HEK293T (cell line): ENCODE measurements at regions not wholly inside any gene's neighbourhood (a gene's known extent, or its start where the extent isn't known, plus 50 kb on each side); places are given as distances from the start of the nearest gene placed in this dataset.

Experiments
- CTCF ChIA-PET: fragments of 350-600 bp; formaldehyde crosslinking; extraction: SDS; loops from one replicate; lab custom pipeline; 2021; ENCODE audit warnings: antibody characterized with exemption, inconsistent platforms; lab: Yijun Ruan, JAX
- POLR2A ChIA-PET: fragments of 350-600 bp; formaldehyde crosslinking; extraction: SDS; loops from one replicate; lab custom pipeline; 2020; ENCODE audit warnings: antibody characterized with exemption, inconsistent platforms; lab: Yijun Ruan, JAX
- DNase-seq: peaks from one replicate; pipeline ENCODE4 v3.0.0; 2012; ENCODE audit warnings: mixed read lengths; ENCODE audit errors: extremely low spot score
- ARNT ChIP-seq: fragments of 450-650 bp; IDR thresholded peaks from 2 replicates; pipeline ENCODE4 v1.6.1; 2017; ENCODE audit warnings: mild to moderate bottlenecking
- BHLHE40 ChIP-seq: fragments of 450-650 bp; IDR thresholded peaks from 2 replicates; pipeline ENCODE4 v1.6.1; 2016; ENCODE audit warnings: mild to moderate bottlenecking, moderate library complexity, borderline replicate concordance
- CTBP1 ChIP-seq: fragments of 450-650 bp; IDR thresholded peaks from 2 replicates; pipeline ENCODE4 v1.6.1; 2016; ENCODE audit warnings: borderline replicate concordance
- ELF4 ChIP-seq: fragments of 450-650 bp; IDR thresholded peaks from 2 replicates; pipeline ENCODE4 v1.6.1; 2017; ENCODE audit warnings: antibody characterized with exemption
- FOXA1 ChIP-seq: fragments of 450-650 bp; IDR thresholded peaks from 2 replicates; pipeline ENCODE4 v1.6.1; 2016; ENCODE audit warnings: mild to moderate bottlenecking
- FOXK2 ChIP-seq: fragments of 450-650 bp; IDR thresholded peaks from 2 replicates; pipeline ENCODE4 v1.6.1; 2016; ENCODE audit warnings: mild to moderate bottlenecking
- FOXM1 ChIP-seq: fragments of 450-650 bp; IDR thresholded peaks from 2 replicates; pipeline ENCODE4 v1.6.1; 2017; ENCODE audit warnings: mild to moderate bottlenecking, borderline replicate concordance
- HDGF ChIP-seq: fragments of 450-650 bp; IDR thresholded peaks from 2 replicates; pipeline ENCODE4 v1.6.1; 2017; ENCODE audit warnings: antibody characterized with exemption, borderline replicate concordance
- L3MBTL2 ChIP-seq: fragments of 450-650 bp; conservative IDR thresholded peaks from 2 replicates; pipeline ENCODE4 v1.6.1; 2016; ENCODE audit warnings: mild to moderate bottlenecking
- LEF1 ChIP-seq: fragments of 450-650 bp; IDR thresholded peaks from 2 replicates; pipeline ENCODE4 v1.6.1; 2017; ENCODE audit warnings: mild to moderate bottlenecking, borderline replicate concordance
- NFRKB ChIP-seq: fragments of 450-650 bp; IDR thresholded peaks from 2 replicates; pipeline ENCODE4 v1.6.1; 2016; ENCODE audit warnings: mild to moderate bottlenecking, moderate library complexity
- PKNOX1 ChIP-seq: fragments of 450-650 bp; IDR thresholded peaks from 2 replicates; pipeline ENCODE4 v1.6.1; 2016
- SP1 ChIP-seq: fragments of 450-650 bp; IDR thresholded peaks from 2 replicates; pipeline ENCODE4 v1.6.1; 2017
- SUZ12 ChIP-seq: fragments of 450-650 bp; IDR thresholded peaks from 2 replicates; pipeline ENCODE4 v1.6.1; 2016; ENCODE audit warnings: mild to moderate bottlenecking
- TARDBP ChIP-seq: fragments of 450-650 bp; IDR thresholded peaks from 2 replicates; pipeline ENCODE4 v1.6.1; 2016
- ZNF384 ChIP-seq: fragments of 450-650 bp; IDR thresholded peaks from 2 replicates; pipeline ENCODE4 v1.6.1; 2016

- ChIA-PET POLR2A (no interaction called here), CTCF (interaction anchor here (0.7 kb wide), 1 partner anchor 132 kb away, joined by 3 read pairs; no protein-coding TSS in a partner anchor)
- TF ChIP-seq CTBP1 (no peak), HDGF (no peak), FOXK2 (no peak), ZNF384 (no peak), FOXM1 (no peak), SUZ12 (no peak), ARNT (no peak), LEF1 (no peak), L3MBTL2 (no peak), TARDBP (no peak), FOXA1 (no peak), PKNOX1 (no peak), BHLHE40 (no peak), NFRKB (no peak), SP1 (no peak), ELF4 (no peak)
These were observed 91.1 kb upstream of the NKX1-1 start for GRCh38 chr4:1497189-1497801.

GRCh38 chr4:1496116-1496642, 89.9 kb upstream of the NKX1-1 start:
- TF ChIP-seq HDGF (no peak), FOXK2 (no peak), PKNOX1 (no peak), SUZ12 (no peak), FOXA1 (no peak), ELF4 (no peak), L3MBTL2 (no peak), ZNF384 (no peak), BHLHE40 (no peak)
- DNase-seq, result no peak
- ChIA-PET POLR2A (no interaction called here), CTCF (interaction anchor here (0.8 kb wide), 1 partner anchor 12 kb away, joined by 3 read pairs; no protein-coding TSS in a partner anchor)

More at GRCh38 chr4:1497189-1497801, 91.1 kb upstream of the NKX1-1 start:
- no peak for DNase-seq

GRCh38 chr4:1495416-1496115, 89.3 kb upstream of the NKX1-1 start:
- ChIA-PET CTCF (interaction anchor here (0.8 kb wide), 1 partner anchor 13 kb away, joined by 3 read pairs; no protein-coding TSS in a partner anchor), POLR2A (no interaction called here)
- no peak for DNase-seq
- TF ChIP-seq L3MBTL2, result no peak

GRCh38 chr4:1494416-1495315, 88.4 kb upstream of the NKX1-1 start:
- no peak for TF ChIP-seq LEF1
- TF ChIP-seq TARDBP, result no peak
- no peak for TF ChIP-seq CTBP1
- TF ChIP-seq NFRKB, result no peak
- no peak for TF ChIP-seq HDGF
- no peak for TF ChIP-seq L3MBTL2
- no peak for TF ChIP-seq FOXM1
- no peak for TF ChIP-seq ZNF384
- TF ChIP-seq SUZ12, result no peak
- no peak for TF ChIP-seq BHLHE40
- no peak for DNase-seq
- POLR2A ChIA-PET, result no interaction called here
- CTCF ChIA-PET, result no interaction called here

GRCh38 chr4:1493540-1494287, 87.5 kb upstream of the NKX1-1 start:
- ChIA-PET POLR2A (no interaction called here), CTCF (no interaction called here)
- DNase-seq, result no peak
- TF ChIP-seq HDGF, result no peak
- no peak for TF ChIP-seq LEF1
- TF ChIP-seq SP1, result no peak
- no peak for TF ChIP-seq BHLHE40
- TF ChIP-seq ARNT, result no peak
- TF ChIP-seq ELF4, result no peak
- TF ChIP-seq FOXA1, result no peak
- no peak for TF ChIP-seq SUZ12
- no peak for TF ChIP-seq TARDBP
- TF ChIP-seq CTBP1, result no peak
